HG02840 (cell line): ENCODE measurements at regions not wholly inside any gene's neighbourhood (a gene's known extent, or its start where the extent isn't known, plus 50 kb on each side); places are given as distances from the start of the nearest gene placed in this dataset.

Source experiments
- ATAC-seq: cut with Tn5 transposase; IDR thresholded peaks from one replicate; pipeline ENCODE4 v1.9.1; 2021; ENCODE audit warnings: mild to moderate bottlenecking, moderate library complexity, moderate number of reproducible peaks; ENCODE audit not compliant: unreplicated experiment, low FRiP score

DNA sequence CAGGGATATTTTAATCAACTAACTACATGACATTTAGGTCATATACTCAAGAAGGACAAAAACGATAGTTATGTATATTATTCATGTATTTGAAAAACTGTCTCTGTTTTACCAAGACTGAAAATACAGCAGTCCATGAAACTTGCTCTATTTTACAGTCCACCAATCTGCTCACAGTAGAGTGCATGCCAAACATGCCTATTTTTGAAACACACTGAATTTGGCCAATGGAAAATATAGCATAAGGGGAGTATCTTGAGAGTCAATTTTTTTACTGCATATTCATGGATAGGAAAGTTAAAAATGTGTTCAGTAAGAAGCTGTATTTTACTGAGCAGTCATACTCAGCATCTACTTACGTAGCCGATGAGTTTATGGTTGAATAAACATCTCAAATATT lies 621.2 kb upstream of the CHORDC1 start:
- no peak for ATAC-seq

- no peak for ATAC-seq
Observed at GRCh38 chr11:90842681-90843080, 619.8 kb upstream of the CHORDC1 start.

- ATAC-seq = no peak
Observed at GRCh38 chr11:90840071-90840470, 617.2 kb upstream of the CHORDC1 start.

GRCh38 chr11:90836031-90836430 lies 613.2 kb upstream of the CHORDC1 start:
- ATAC-seq = no peak

- ATAC-seq = no peak
Observed at GRCh38 chr11:90823446-90823845, 600.6 kb upstream of the CHORDC1 start.

DNA sequence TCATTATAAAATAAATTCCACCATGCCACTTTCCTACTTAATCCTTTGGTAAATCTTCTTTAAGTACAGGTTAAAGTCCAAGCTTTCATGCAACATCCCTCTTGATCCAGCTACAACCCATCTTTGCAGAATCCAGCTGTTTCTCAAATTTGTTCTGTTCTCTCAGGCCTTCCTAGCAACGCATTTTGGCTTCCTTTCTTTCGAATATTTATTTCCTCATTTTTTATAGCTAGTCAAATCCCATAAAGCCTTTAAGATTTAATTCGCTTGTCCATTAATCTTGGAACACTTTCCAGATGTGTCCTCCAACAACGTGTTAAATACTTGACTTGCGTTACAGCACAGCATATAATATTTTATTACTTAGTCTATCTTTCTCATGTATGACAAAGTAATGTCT lies 600.1 kb upstream of the CHORDC1 start:
- ATAC-seq = no peak

GRCh38 chr11:90818196-90818745 lies 595.4 kb upstream of the CHORDC1 start:
- no peak for ATAC-seq

GRCh38 chr11:90809581-90809980 lies 586.7 kb upstream of the CHORDC1 start:
- no peak for ATAC-seq

- no peak for ATAC-seq
Observed at GRCh38 chr11:90805172-90805571, 582.3 kb upstream of the CHORDC1 start.

DNA sequence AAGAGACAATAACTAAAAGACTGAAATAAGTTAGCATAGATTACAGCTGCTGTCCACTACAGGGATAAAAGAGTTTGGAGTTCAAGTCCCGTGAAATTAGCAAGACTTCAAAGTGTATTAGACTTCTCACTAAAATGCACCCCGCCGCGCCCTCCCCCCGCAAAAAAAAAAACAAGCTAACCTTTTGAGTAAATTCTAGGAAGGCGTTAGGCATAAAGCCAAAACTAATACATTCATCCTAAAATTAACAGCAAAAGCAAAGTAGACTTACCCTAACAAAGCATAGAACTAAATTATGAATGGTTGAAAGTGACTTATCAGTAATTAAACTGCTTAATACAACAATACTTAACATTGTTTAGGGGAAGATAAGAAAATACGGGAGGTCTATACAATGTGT lies 581.0 kb upstream of the CHORDC1 start:
- no peak for ATAC-seq

DNA sequence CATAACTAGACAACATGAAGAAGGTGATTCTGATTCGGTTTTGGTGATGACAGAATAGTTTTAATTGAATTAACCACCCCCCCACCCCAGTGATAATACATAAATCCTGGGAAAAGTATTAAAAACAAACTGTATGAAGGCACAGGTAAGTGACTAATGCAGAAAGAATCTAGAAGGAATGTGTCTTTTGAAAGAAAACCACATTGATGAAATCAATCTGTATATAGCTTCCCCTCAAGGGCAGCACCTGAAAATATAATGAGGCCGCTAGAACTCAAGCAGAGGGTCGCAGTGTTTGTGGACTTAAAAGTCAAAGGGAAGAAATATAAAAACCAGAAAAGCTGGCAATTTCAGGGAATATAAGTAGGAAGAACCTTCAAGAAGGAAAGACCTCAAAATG lies 580.5 kb upstream of the CHORDC1 start:
- ATAC-seq = no peak

DNA sequence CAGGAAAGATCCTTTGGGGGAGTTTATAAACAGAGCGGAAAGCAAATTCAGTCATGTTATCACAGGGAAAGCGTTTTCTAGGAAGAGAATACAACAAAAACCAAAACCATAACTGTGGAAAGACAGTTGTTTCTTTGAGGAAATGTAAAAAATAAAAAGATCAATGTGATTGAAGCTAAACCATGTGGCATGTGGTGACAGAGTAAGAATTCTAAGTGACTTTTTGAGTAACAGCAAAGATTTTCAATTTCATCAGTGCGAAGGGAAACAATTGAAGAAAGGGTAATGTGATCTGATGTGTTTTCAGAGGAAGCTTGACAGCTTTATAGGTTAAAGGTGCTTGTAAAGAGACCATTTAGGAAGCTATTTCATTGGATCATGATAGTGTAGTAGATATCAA lies 575.9 kb upstream of the CHORDC1 start:
- ATAC-seq = no peak

DNA sequence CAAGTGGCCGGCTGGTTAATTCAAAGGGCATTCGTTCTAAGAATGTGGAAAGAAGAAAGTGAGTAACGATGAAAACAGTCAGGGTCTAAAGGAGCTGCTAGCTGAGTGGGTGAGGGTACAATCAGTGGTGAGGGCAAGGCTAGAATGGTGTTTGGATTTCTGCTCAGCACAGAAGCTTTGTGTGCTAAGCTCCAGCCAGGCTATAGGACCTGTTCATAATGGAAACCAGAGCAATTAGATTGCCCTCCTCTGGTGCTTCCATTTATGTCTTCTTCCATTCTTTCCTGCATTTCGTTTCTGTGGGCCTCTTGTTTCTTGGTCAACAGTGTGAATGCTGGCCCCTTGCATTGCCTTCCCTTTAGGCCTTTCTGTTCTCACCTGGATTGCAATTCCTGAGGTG lies 572.9 kb upstream of the CHORDC1 start:
- no peak for ATAC-seq

GRCh38 chr11:90788961-90789360 lies 566.1 kb upstream of the CHORDC1 start:
- no peak for ATAC-seq

DNA sequence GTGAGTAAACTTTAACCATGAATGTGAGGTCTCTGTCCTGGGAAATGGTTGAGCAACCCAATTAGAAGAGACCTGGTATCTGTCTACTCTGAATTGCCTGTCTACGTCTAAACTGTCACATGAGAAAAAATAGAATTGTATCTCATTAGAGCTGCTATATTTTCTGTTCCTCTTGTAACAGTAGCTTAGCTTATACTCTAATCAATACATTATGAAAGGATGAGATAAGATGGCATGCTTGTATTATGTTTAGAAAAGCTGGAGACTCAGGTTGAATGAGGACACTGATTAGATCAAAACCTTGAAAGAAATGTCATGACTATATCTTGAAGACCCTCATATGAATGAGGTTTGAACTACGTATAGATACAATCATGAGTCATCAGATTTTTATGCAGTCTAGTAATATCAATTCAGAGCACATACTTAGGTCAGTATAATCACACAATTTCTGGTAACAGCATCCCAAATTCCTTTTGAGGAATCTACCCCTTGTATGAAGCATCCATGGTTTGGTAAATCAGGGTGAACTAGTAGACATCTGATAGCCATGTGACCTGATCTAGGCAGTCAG lies 561.5 kb upstream of the CHORDC1 start:
- ATAC-seq = no peak

DNA sequence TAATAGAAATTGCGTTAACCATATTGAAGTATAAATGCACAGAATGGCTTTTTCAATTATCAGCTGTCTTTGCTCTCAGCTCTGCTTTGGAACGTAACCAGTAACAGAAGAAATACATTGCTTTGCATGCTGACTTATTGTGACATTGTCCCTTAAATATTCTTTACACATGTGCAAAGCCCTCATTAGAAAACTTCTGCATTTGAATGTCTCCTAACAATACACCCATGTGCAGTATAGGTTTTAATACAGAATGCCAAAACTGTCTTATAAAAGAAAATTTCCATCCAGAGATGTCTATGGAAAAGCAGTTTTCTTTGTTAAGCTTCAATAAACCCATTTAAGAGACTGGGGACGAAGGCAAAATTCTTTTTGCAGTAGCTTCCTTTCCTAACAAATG lies 560.3 kb upstream of the CHORDC1 start:
- ATAC-seq = no peak

GRCh38 chr11:90779098-90779497 lies 556.2 kb upstream of the CHORDC1 start:
- no peak for ATAC-seq

GRCh38 chr11:90775567-90776165 lies 552.8 kb upstream of the CHORDC1 start:
- ATAC-seq = no peak

GRCh38 chr11:90774727-90775566 lies 552.1 kb upstream of the CHORDC1 start:
- no peak for ATAC-seq

- no peak for ATAC-seq
Observed at GRCh38 chr11:90770007-90770406, 547.2 kb upstream of the CHORDC1 start.

- ATAC-seq = no peak
Observed at GRCh38 chr11:90766121-90766520, 543.3 kb upstream of the CHORDC1 start.

DNA sequence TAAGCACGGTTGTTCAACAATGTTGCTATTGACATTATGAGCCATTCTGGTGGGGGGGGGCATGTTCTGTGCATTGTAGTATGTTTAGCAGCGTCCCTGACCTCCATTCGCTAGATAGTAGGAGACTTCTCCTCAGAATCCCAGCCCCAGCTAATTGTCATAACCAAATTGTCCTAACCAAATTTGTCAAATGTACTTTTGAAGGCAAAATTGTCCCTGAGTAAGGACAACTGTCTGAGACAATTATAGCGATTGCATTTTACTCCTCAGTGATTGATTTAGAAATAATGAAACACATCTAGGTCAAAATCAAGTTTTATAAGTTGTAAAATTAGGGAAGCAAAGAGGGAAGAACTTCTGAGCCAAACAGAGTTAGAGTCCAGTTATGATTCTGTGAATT lies 541.8 kb upstream of the CHORDC1 start:
- no peak for ATAC-seq
